ENCODE measurements at regions not wholly inside any gene's neighbourhood (a gene's known extent, or its start where the extent isn't known, plus 50 kb on each side); places are given as distances from the start of the nearest gene placed in this dataset.

DNA sequence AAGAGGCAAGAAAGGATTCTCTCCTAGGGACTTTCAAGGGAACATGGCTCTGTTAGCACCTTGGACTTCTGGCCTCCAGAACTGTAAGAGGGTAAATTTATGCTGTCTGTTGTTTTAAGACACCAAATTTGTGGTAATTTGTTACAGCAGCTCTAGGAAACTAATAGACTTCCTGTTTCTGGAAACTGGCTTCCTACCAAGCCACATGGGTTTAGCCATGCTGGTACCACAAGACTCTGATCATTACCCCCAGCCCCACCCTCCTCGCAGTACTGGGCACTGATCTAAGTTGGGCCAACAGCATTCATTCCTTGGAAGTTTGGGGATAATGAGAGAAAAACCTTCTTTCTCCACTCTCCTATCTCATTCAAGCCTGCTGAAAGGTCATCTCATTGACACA lies 109.5 kb upstream of the SMLR1 start:
- TF ChIP-seq CTCF (conservative IDR thresholded peaks at IDR 0.05) (no peak), EZH2 (IDR thresholded peaks at IDR 0.05; ENCODE audit: low read depth) (no peak)

Measured in PC-9 (cell line).